Stimulated activated CD8-positive, alpha-beta memory T cell treated with anti-CD3 and anti-CD28 coated beads, Interleukin-12 subunit alpha, Interleukin-12 subunit beta, amount 100 ng/mL, for 24 hours (primary cell): ENCODE measurements at regions not wholly inside any gene's neighbourhood (a gene's known extent, or its start where the extent isn't known, plus 50 kb on each side); places are given as distances from the start of the nearest gene placed in this dataset.
"Not testable (repeated sequence)": the region's sequence is repeated elsewhere in the genome, so short reads cannot be mapped to it uniquely, and the experiment has no call there.

Experiments used
- DNase-seq: peaks from one replicate; pipeline ENCODE4 v3.0.0-alpha.2; 2020; ENCODE audit errors: extremely low read depth

DNA sequence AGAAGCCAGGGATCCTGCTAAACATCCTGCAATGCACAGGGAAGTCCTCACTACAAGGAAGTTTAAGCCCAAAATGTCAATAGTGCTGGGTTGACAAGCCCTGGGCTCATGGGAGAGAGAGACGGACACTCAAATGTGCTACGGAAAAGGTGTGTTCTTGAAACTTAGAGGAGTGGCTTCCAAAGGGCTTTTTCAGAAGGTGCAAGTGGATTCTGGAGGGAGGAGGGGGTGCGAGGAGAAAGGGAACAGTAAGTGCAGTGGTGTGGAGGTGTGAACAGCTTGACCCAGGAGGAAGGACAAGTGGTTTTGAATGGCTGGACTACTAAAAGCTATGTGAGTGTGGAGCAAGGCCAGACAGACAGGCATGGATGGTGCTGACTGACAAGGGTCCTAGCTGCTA lies 50.4 kb upstream of the CECR2 start:
- no peak for DNase-seq

DNA sequence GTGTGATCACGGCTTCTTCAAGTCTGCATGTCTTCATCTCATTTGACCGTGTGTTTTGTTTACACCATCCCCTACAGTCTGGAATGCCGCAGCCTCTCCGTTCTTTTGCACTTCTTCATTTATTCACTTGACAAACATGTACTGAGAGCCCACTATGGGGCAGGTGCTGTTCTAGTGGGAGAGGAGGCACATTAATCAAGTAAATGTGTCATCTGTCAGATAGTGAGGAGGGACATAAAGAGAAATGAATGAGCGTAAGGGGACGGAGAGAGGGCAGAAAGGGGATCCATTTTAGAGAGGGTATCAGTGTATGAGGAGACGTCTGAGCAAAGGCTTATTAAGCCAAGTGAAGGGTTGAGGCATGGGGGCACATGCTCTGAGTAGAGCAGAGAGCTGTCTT lies 54.0 kb upstream of the CECR2 start:
- DNase-seq: no peak

GRCh38 chr22:17314487-17314886 lies 54.8 kb upstream of the CECR2 start:
- DNase-seq: no peak

DNA sequence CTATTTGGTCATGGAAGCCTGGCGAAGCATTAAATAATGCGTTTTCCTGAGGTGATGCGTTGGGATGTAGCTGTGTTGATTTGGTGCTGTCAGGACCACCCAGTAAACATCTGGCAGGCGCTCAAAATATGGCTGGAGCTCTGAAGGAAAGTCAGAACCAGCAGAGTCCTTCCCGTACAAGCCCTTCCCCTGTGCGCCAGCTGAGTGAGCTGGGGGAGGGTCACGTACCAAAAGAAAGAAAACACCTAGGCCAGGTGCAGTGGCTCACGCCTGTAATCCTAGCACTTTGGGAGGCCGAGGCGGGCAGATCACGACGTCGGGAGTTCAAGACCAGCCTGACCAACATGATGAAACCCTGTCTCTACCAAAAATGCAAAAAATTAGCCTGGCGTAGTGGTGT lies 55.6 kb upstream of the CECR2 start:
- no peak for DNase-seq

DNA sequence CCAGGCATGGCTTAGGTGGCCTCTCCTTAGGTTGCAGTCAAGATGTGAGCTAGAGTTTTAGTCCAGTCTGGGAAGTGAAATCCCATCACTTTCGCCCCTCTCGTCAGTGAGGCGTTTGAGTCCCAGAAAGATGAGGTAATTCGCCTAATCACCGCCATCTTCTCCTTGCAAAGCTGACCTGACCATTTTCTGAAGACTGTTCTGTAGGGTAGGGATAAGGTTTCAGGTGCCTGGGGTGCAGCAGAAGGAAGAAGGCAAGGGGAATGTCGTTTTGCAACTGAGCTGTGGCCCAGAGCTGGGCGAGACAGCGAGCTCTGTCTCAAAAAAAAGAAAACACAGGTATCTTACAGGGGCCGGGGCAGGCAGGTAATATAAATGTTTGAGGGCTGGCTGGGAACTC lies 61.7 kb upstream of the CECR2 start:
- DNase-seq: no peak

DNA sequence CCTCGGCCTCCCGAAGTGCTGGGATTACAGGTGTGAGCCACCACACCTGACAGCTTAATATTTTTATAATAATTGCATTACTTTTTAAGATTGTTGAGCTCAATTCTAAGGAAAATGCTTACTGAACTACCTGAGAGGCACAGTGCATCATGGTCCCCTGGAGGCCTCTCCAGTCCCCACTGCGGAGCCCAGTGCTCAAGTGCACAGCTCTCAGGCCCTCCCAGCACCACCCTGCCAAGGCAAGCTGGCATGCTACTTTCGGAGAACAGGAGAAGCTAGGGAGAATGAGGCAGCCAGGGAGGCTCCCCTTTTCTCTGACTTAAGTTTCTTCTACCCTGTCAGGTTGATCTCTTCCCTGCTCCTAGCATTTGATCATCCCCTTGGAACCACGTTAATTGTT lies 64.2 kb upstream of the CECR2 start:
- DNase-seq: no peak

- DNase-seq: peak; percentile 12
Measured at GRCh38 chr22:17303840-17304779, 65.2 kb upstream of the CECR2 start.

GRCh38 chr22:17303441-17303839 lies 65.8 kb upstream of the CECR2 start:
- no peak for DNase-seq

DNA sequence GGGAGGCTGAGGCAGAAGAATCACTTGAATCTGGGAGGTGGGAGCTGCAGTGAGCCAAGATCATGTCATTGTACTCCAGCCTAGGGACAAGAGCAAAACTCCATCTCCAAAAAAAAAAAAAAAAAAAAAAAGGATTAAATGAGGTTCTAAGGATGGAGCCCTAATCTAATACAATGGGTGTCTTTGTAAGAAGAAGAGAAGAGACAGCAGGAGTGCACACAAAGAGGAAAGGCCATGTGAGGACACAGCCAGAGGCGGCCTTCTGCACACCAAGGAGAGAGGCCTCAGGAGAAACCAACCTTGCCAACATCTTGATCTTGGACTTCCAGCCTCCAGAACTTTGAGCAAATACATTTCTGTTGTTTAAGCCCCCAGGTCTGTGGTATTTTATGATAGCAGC lies 66.6 kb upstream of the CECR2 start:
- DNase-seq: no peak

GRCh38 chr22:17300926-17301325 lies 68.3 kb upstream of the CECR2 start:
- DNase-seq: no peak

DNA sequence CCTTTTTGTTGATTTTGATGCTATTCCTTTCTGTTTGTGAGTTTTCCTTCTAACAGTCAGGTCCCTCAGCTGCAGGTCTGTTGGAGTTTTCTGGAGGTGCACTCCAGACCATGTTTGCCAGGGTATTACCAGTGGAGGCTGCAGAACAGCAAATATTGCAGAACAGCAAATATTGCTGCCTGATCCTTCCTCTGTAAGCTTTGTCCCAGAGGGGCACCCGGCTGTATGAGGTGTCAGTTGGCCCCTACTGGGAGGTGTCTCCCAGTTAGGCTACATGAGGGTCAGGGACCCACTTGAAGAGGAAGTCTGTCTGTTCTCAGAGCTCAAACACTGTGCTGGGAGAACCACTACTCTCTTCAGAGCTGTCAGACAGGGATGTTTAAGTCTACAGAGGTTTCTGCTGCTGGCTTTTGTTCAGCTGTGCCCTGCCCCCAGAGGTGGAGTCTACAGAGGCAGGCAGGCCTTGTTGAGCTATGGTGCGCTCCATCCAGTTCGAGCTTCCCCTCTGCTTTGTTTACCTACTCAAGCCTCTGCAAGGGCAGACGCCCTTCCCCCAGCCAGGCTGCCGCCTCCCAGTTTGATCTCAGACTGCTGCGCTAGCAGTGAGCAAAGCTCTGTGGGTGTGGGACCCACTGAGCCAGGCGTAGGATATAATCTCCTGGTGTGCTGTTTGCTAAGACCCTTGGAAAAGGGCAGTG lies 70.3 kb upstream of the CECR2 start:
- DNase-seq: not testable (repeated sequence)

GRCh38 chr22:17285656-17286055 lies 66.4 kb upstream of the ADA2 start:
- no peak for DNase-seq

- DNase-seq: no peak
Measured at GRCh38 chr22:17284888-17285287, 65.7 kb upstream of the ADA2 start.

DNA sequence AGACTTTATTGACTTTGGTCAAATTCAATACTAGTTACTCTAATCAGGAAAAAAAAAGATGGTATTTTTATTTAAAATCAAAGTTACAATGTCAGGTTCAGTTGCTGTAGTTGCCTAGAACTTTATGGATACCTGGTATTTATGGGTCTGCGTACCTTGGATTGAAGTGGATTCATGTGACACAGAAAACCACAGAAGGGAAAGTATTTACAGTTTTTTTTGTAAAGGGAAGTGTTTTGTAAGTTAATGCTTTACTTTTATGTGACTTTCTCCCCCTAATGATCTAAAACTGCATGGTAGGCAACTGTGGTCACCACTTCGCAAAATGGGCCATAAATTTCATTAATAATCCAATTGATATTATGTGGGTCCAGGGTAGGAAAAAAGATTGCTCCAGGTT lies 65.2 kb upstream of the ADA2 start:
- DNase-seq: no peak

GRCh38 chr22:17283865-17284264 lies 64.6 kb upstream of the ADA2 start:
- DNase-seq: not testable (repeated sequence)

DNA sequence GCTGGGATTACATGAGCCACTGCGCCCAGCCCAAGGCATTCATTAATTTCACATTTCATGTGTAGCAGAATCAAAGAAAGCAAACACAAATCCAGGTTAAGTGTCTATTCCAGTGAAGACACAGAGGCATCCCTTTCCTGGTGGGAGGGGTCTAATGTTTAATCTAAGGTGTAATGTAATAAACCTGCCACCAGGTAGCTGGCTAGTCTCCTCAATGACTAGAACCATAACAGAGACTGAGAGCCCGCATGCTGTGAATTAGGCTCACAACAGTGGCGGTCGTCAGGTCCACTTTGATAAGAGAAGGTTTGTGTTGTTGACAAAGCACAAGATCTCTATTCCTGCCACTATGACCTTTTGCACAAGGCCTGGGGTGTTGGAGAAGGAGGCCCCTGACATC lies 64.2 kb upstream of the ADA2 start:
- DNase-seq: no peak

DNA sequence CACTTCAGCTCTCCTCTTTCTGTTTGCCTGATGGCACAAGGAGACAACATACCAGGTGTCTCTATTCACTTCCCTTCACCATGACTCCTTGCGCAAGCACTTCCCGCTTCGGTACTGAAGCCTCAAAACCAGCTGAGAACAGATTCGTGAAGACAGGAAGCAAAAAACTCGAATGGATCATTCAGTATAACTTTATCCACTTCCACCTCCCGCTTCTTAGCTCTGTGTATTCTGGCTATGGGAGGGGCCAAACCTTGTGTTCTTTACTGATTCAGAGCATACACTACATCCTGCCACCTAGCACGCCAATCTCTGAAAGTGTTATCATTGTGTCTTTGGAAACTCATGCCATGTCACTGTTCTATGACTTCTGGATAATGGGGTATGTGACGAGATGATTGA lies 62.2 kb upstream of the ADA2 start:
- no peak for DNase-seq

- DNase-seq: no peak
Measured at GRCh38 chr22:17281026-17281425, 61.8 kb upstream of the ADA2 start.

GRCh38 chr22:17272511-17272991 lies 53.3 kb upstream of the ADA2 start:
- DNase-seq: no peak

- DNase-seq: no peak
Measured at GRCh38 chr22:17271711-17272451, 52.6 kb upstream of the ADA2 start.

- DNase-seq: no peak
Measured at GRCh38 chr22:17269607-17270261, 50.5 kb upstream of the ADA2 start.

- DNase-seq: no peak
Measured at GRCh38 chr22:17269224-17269606, 50.0 kb upstream of the ADA2 start.
